ENCODE measurements at regions not wholly inside any gene's neighbourhood (a gene's known extent, or its start where the extent isn't known, plus 50 kb on each side); places are given as distances from the start of the nearest gene placed in this dataset.
"Not testable (repeated sequence)": the region's sequence is repeated elsewhere in the genome, so short reads cannot be mapped to it uniquely, and the experiment has no call there.

- peaks cover 44 to 71% of the 10 kb centered on the region in 2 experiments for H3K9me3 ChIP-seq (ENCODE audit: insufficient read depth in 2 of 2, low read depth in 1 of 2, low read length in 1 of 2)
- POLR2A ChIA-PET (ENCODE audit: partially characterized antibody), result not testable (repeated sequence)
Measured at GRCh38 chr22:11352287-11352686, 4175.7 kb upstream of the OR11H1 start.

More at GRCh38 chr22:11352287-11352686, 4175.7 kb upstream of the OR11H1 start:
- H4K8ac ChIP-seq (ENCODE audit: extremely low read depth, insufficient read depth, low read length); H2BK120ac ChIP-seq (replicated peaks; ENCODE audit: low read depth, low read length); H2AFZ ChIP-seq (ENCODE audit: low read length); H3K56ac ChIP-seq (replicated peaks; ENCODE audit: insufficient read length, low read depth, low read length); H3K27me3 ChIP-seq (replicated peaks in 1 of 4; ENCODE audit: control insufficient read depth in 3 of 4, extremely low read depth in 1 of 4, insufficient read depth in 3 of 4, low read length in 3 of 4); H3K4ac ChIP-seq (replicated peaks; ENCODE audit: insufficient read length, low read depth, low read length); H4K20me1 ChIP-seq (replicated peaks in 1 of 2; ENCODE audit: control insufficient read depth in 1 of 2, insufficient read depth in 2 of 2, low read length in 2 of 2); H3K79me1 ChIP-seq (ENCODE audit: low read depth, low read length); H2AK5ac ChIP-seq (ENCODE audit: low read depth, low read length); H3K4me3 ChIP-seq (ENCODE audit: extremely low read depth in 1 of 4, insufficient read depth in 2 of 4, low read depth in 3 of 4, low read length in 4 of 4); H3K18ac ChIP-seq (ENCODE audit: extremely low read depth, low read length); H2BK20ac ChIP-seq (ENCODE audit: low read length); DNase-seq (ENCODE audit: low read depth in 1 of 2, low spot score in 2 of 2); H2BK5ac ChIP-seq (ENCODE audit: low read depth, low read length); H3K9ac ChIP-seq (replicated peaks in 1 of 4; ENCODE audit: extremely low read depth in 1 of 4, low read depth in 3 of 4, low read length in 3 of 4); H4K5ac ChIP-seq (ENCODE audit: insufficient read length, low read depth, low read length); H2BK12ac ChIP-seq (ENCODE audit: low read depth, low read length); FAIRE-seq; CTCF ChIA-PET (ENCODE audit: partially characterized antibody); H3K4me2 ChIP-seq (ENCODE audit: insufficient read depth in 1 of 2, low read depth in 2 of 2, low read length in 2 of 2); H3K4me1 ChIP-seq (replicated peaks in 1 of 4; ENCODE audit: control insufficient read depth in 3 of 4, insufficient read depth in 4 of 4, low read length in 3 of 4); H3K79me2 ChIP-seq (ENCODE audit: control insufficient read depth in 1 of 2, insufficient read depth in 2 of 2, low read length in 2 of 2); H3K14ac ChIP-seq (ENCODE audit: insufficient read length); H4K91ac ChIP-seq (replicated peaks; ENCODE audit: insufficient read length, low read length); H3K27ac ChIP-seq (ENCODE audit: low read depth, low read length); H3K23ac ChIP-seq (ENCODE audit: insufficient read length); H3K23me2 ChIP-seq (ENCODE audit: low read depth, low read length); H3K36me3 ChIP-seq (ENCODE audit: control insufficient read depth in 2 of 4, insufficient read depth in 4 of 4, low read length in 3 of 4); H2BK15ac ChIP-seq (ENCODE audit: low read length): not testable (repeated sequence)
- WGBS, 2 experiments (ENCODE audit: extremely low coverage in 1 of 2, insufficient coverage in 1 of 2, insufficient read length in 1 of 2, insufficient replicate concordance in 2 of 2, low coverage in 1 of 2, low lambda C conversion rate in 2 of 2, missing lambda C conversion rate in 1 of 2), result 78% methylated on average over 3 of the region's 3 CpGs; no CpG with 5 or more reads in 1 of the 2 experiments
